ENCODE measurements at regions not wholly inside any gene's neighbourhood (a gene's known extent, or its start where the extent isn't known, plus 50 kb on each side); places are given as distances from the start of the nearest gene placed in this dataset.
"Not testable (repeated sequence)": the region's sequence is repeated elsewhere in the genome, so short reads cannot be mapped to it uniquely, and the experiment has no call there.

- in situ Hi-C loops (cut with HindIII; ENCODE audit: low pct_unique_long_range_greater_than_20kb, low sequenced_read_pairs), result no loop called here
- no peak for DNase-seq (ENCODE audit: low read depth, low spot score)
Measured at GRCh38 chr14:89088530-89088929, 264.1 kb downstream of the TTC8 start.

- in situ Hi-C loops (cut with HindIII; ENCODE audit: low pct_unique_long_range_greater_than_20kb, low sequenced_read_pairs), result no loop called here
- no peak for DNase-seq (ENCODE audit: low read depth, low spot score)
Measured at GRCh38 chr14:89089330-89089729, 264.9 kb downstream of the TTC8 start.

GRCh38 chr14:89091781-89092180 is 267.3 kb downstream of the TTC8 start:
- in situ Hi-C loops (cut with HindIII; ENCODE audit: low pct_unique_long_range_greater_than_20kb, low sequenced_read_pairs), result no loop called here
- no peak for DNase-seq (ENCODE audit: low read depth, low spot score)

GRCh38 chr14:89093083-89093730 is 268.8 kb downstream of the TTC8 start:
- no peak for DNase-seq (ENCODE audit: low read depth, low spot score)
- in situ Hi-C loops (cut with HindIII; ENCODE audit: low pct_unique_long_range_greater_than_20kb, low sequenced_read_pairs), result no loop called here

GRCh38 chr14:89095036-89095435 is 270.6 kb downstream of the TTC8 start:
- in situ Hi-C loops (cut with HindIII; ENCODE audit: low pct_unique_long_range_greater_than_20kb, low sequenced_read_pairs), result no loop called here

GRCh38 chr14:89096946-89097345 is 272.5 kb downstream of the TTC8 start:
- in situ Hi-C loops (cut with HindIII; ENCODE audit: low pct_unique_long_range_greater_than_20kb, low sequenced_read_pairs), result no loop called here
- no peak for DNase-seq (ENCODE audit: low read depth, low spot score)

More at GRCh38 chr14:89095036-89095435, 270.6 kb downstream of the TTC8 start:
- DNase-seq (ENCODE audit: low read depth, low spot score), result no peak

GRCh38 chr14:89098254-89098653 is 273.8 kb downstream of the TTC8 start:
- in situ Hi-C loops (cut with HindIII; ENCODE audit: low pct_unique_long_range_greater_than_20kb, low sequenced_read_pairs), result no loop called here
- DNase-seq (ENCODE audit: low read depth, low spot score), result no peak

- DNase-seq (ENCODE audit: low read depth, low spot score); in situ Hi-C loops (cut with HindIII; ENCODE audit: low pct_unique_long_range_greater_than_20kb, low sequenced_read_pairs): not testable (repeated sequence)
Measured at GRCh38 chr14:89104171-89104817, 279.8 kb downstream of the TTC8 start.

GRCh38 chr14:89104861-89105260 is 280.4 kb downstream of the TTC8 start:
- in situ Hi-C loops (cut with HindIII; ENCODE audit: low pct_unique_long_range_greater_than_20kb, low sequenced_read_pairs); DNase-seq (ENCODE audit: low read depth, low spot score): not testable (repeated sequence)

Measured in SK-MEL-5 (cell line).